ENCODE measurements at regions not wholly inside any gene's neighbourhood (a gene's known extent, or its start where the extent isn't known, plus 50 kb on each side); places are given as distances from the start of the nearest gene placed in this dataset.

GRCh38 chr12:111025792-111026430 lies 105.5 kb upstream of the MYL2 start:
- no peaks in the 10 kb centered on the region for H3K36me3 ChIP-seq (ENCODE audit: control insufficient read depth in 2 of 2, insufficient read depth in 2 of 2, low read length in 1 of 2)
- SMC1A ChIA-PET (ENCODE audit: uncharacterized antibody, unreplicated experiment), result interaction anchor here (0.9 kb wide), 1 partner anchor 236 kb away, joined by 3 read pairs; no protein-coding TSS in a partner anchor
- H2AFZ ChIP-seq (ENCODE audit: control insufficient read depth, low read depth, low read length), result no peak overlapping the region
- ATAC-seq (no peak), DNase-seq (ENCODE audit: low read depth, low spot score) (no peak), FAIRE-seq (no peak)
- no peak overlapping the region for H3K9ac ChIP-seq (ENCODE audit: control insufficient read depth, insufficient read depth, low read length)
- in situ Hi-C loops (cut with MboI) (no loop called here), intact Hi-C loops (cut with micrococcal nuclease; ENCODE audit: unreplicated experiment) (loop anchor here (2.0 to 10.0 kb wide), 3 partner anchors 131 to 273 kb away; no protein-coding TSS in a partner anchor)
- H3K4me3 ChIP-seq, result no peak overlapping the region
- H3K27ac ChIP-seq (ENCODE audit: control insufficient read depth, insufficient read depth), result no peak overlapping the region
- H3K4me1 ChIP-seq (ENCODE audit: control insufficient read depth, insufficient read depth, low read length), result no peaks in the 10 kb centered on the region
- peaks cover 1 to 2% of the 10 kb centered on the region in 2 experiments; a peak in 2 of 4 replicates for H3K27me3 ChIP-seq (replicated peaks in 1 of 2; ENCODE audit: control insufficient read depth in 2 of 2, insufficient read depth in 2 of 2, low read length in 1 of 2)
- CTCF ChIA-PET, result interaction anchor here (0.6 to 1.7 kb wide), 7 partner anchors 9 to 274 kb away, joined by 3 to 6 read pairs (median 3); no protein-coding TSS in a partner anchor
- H4K20me1 ChIP-seq (ENCODE audit: control insufficient read depth, insufficient read depth), result no peaks in the 10 kb centered on the region
- RAD21 ChIA-PET (ENCODE audit: unreplicated experiment), result no interaction called here
- POLR2A ChIA-PET, result no interaction called here
- H3K9me3 ChIP-seq (replicated peaks; ENCODE audit: control insufficient read depth, insufficient read depth, low read length), result no peaks in the 10 kb centered on the region
- no peaks in the 10 kb centered on the region for H3K79me2 ChIP-seq (ENCODE audit: control insufficient read depth, insufficient read depth, low read length)
- WGBS (ENCODE audit: insufficient coverage, insufficient replicate concordance, low lambda C conversion rate, missing lambda C conversion rate), result 14% methylated on average over 8 of the region's 8 CpGs
- no peak overlapping the region for H3K4me2 ChIP-seq (ENCODE audit: control insufficient read depth, insufficient read depth)
- BruUV-seq (replicated peaks), result no TSS peak
- TF ChIP-seq CBFB (IDR thresholded peaks at IDR 0.05; ENCODE audit: low read depth) (no peak), SIX5 (IDR thresholded peaks at IDR 0.05; ENCODE audit: low read depth, low read length, severe bottlenecking) (no peak), PAX5 (IDR thresholded peaks at IDR 0.05; ENCODE audit: borderline replicate concordance, low read depth, low read length) (no peak), NR2F1 (conservative IDR thresholded peaks at IDR 0.05) (no peak), SPI1 (IDR thresholded peaks at IDR 0.05; ENCODE audit: borderline replicate concordance, insufficient read depth, low read depth, low read length) (no peak), POLR2A (IDR thresholded peaks at IDR 0.05; ENCODE audit: low read depth, low read length) (no peak), SKIL (IDR thresholded peaks at IDR 0.05; ENCODE audit: low read depth, poor library complexity, severe bottlenecking) (no peak), IKZF2 (IDR thresholded peaks at IDR 0.05) (no peak), HDAC6 (IDR thresholded peaks at IDR 0.05; ENCODE audit: unreplicated experiment) (no peak), SREBF2 (IDR thresholded peaks at IDR 0.05; ENCODE audit: low read length) (no peak), ZNF687 (IDR thresholded peaks at IDR 0.05) (no peak)
